ENCODE measurements at regions not wholly inside any gene's neighbourhood (a gene's known extent, or its start where the extent isn't known, plus 50 kb on each side); places are given as distances from the start of the nearest gene placed in this dataset.
"Not testable (repeated sequence)": the region's sequence is repeated elsewhere in the genome, so short reads cannot be mapped to it uniquely, and the experiment has no call there.

- no peak for DNase-seq
Measured at GRCh38 chr20:1845163-1845523, 50.1 kb upstream of the SIRPA start.

DNA sequence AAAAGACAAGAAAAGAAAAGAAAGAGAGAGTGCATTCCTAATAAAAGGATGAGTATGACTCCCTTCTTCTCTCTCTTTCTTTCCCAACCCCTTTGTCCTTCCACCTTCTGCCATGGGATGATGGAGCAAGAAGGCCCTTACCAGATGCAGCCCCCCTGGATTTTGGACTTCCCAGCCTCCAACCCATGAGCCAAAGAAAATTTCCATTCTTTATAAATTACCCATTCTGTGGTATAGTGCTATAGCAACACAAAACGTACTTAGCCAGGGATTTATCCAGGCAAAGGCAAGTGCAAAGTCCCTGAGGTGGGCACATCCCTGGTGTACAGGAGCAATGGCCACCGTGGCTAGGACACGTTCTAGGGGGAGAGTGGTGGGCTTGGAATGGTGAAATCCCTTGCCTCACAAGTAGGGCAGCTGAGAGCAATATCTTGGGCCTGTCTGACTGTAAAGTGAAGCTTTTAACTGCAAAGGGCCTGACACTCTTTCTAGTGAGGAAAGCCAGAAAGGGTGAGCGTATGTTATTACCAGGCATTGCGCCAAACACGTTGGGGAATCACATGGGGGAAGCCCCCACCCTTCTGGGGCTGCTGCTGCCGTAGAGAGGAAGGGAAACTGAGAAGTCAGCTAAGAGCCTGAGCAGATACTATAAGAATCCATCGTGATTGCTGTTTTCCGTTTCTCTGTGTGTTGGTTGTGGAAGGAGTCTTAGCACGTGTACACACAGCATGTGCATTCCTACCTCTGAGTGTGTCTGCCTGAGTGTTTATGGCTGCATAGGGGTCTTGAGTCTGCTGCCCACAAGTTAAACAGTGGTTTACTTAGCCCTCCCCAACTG is 50.7 kb upstream of the SIRPA start:
- DNase-seq: no peak

DNA sequence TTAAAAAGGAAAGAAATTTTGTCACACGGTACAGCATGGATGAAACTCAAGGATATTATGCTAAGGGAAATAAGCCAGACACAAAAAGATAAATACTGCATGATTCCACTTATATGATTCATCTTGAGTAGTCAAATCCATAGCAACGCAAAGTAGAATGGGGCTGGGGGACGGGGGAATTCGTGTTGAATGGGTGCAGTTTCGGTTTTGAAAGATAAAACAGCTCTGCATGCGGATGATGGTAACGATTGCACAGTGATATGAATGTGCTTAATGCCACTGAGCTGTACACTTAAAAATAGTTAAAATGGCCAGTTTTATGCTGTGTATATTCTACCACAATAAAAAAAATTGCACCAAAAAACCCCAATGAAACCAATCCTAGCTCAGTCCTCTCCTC is 52.9 kb upstream of the SIRPA start:
- no peak for DNase-seq

DNA sequence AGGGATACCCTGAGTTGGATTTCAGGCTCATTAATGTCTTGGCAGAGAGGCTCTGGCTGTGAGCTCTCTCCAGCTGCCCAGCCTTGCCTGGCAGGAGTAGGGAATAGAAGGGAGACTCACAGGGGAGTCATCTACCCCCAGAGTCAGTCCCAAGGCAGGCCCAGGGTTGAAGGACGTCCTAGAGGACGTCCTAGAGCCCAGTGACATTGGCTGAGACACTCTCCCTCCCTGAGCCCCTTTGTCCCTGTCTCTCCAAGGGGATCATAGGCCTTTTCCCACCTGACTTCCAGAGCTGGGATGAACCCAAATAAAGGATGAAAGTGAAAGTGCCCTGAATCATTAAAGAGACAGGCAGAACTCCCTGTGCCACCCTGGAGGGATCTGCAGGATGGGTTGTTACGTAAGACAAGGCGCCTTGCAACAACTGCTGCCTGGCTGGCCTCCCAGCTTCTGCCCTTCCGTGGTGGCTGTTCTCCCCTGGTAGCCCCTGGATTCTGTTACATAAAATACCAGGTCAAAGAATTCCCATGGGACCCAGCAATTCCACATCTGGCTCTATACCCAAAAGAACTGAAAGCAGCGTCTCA is 53.6 kb upstream of the SIRPA start:
- no peak for DNase-seq

- DNase-seq: no peak
Measured at GRCh38 chr20:1840817-1841553, 54.2 kb upstream of the SIRPA start.

DNA sequence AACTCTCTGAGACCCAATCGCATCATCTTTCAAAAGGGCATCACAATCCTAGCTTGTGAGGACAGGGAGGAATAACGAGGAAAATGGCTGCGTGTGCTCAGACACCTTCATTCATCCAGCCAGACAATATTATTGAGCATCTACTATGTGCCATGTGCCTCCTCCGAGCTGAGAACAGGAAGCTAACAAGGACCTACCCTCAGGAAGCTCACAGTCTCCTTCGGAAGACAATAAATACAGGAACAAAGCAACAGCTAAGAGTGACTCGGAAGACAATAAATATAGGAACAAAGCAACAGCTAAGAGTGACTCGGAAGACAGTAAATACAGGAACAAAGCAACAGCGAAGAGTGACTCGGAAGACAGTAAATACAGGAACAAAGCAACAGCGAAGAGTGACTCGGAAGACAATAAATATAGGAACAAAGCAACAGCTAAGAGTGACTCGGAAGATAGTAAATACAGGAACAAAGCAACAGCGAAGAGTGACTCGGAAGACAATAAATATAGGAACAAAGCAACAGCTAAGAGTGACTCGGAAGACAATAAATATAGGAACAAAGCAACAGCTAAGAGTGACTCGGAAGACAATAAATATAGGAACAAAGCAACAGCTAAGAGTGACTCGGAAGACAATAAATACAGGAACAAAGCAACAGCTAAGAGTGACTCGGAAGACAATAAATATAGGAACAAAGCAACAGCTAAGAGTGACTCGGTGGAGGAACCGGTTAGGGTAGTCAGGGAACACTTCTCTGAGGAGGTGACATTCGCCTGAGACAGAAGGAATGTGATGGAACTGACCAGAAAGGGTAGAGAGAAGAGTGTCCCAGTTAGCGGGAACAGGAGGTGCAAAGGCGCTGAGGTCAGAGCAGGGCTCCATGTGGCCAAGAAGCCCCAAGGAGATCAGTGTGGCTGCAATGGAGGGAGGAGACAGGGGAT is 55.6 kb upstream of the SIRPA start:
- not testable (repeated sequence) for DNase-seq

DNA sequence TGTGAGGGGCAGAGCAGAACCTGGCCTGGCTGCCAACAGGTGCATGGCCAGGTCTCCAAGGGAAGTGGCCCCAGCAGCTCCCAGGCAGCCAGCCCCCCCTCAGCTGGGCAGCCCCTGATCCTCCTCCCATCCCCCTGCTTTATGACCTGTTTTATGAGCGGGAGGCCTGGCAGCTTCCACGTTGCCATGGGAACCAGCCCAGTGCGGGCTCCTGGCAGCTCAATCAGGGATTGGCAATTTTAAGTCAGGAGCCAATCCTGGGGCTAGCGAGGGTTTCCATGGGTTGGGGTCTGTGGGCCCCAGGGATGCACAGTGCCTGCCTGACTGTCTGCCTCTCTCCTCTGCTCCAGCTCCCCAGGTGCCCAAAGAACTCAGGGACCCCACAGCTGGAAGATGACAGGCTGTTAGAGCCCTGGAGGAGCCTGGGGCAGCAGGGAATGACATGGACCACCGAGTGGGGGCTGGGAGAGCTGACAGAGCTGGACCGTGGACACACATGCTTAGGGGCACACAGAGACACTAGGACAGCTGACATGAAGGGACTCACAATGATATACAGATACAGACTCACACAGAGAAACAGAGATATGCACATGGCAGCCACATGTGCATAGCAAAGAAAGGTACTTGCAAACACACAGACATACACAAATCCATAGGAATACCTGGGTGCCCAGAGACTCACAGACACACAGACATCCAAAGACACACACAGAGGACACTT is 56.5 kb upstream of the SIRPA start:
- peak in 1 of 2 experiments; percentile 48 for DNase-seq

- no peak for DNase-seq
Measured at GRCh38 chr20:1835186-1836035, 59.8 kb upstream of the SIRPA start.

GRCh38 chr20:1833728-1834726 is 61.2 kb upstream of the SIRPA start:
- DNase-seq: peak; percentile 13 to 33

- DNase-seq: no peak
Measured at GRCh38 chr20:1833216-1833615, 62.0 kb upstream of the SIRPA start.

DNA sequence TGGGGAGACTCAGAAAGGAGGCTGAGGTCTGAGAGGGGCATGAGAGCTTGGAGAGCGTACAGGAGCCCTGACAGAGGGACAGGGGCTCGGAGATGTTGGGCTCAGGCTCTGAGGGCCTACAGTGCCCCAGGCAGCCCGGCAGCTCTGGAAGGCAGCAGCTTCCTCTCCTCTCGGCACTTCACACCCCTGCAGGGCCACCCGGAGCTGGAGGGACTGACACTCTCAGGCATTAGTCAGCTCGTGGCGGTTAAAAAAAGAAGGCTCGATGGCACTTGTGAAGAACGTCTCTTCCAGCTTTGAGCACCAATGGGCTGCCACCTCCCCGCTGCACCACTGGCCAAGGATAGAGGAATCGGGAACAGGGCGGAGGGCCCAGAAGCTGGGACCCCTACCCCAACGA is 62.6 kb upstream of the SIRPA start:
- no peak for DNase-seq

DNA sequence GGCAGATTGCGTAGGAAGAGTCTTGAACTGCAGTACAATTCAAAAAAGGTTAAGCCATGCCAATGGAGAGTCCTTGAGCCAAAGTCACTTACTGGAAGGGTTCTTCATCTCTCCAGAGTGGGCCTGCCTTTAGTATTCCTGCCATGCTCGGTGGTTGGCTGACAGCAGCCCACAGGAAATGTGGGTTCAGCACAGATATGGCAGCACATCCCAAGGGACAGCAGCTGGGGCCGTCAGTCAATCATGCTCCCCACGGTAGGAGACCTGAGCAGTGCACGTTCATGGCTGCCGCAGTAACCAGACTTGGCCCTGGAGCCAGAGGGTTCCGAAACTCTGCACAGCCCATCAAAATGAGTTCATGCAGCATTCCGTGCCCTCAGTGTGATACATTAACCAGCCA is 63.6 kb upstream of the SIRPA start:
- DNase-seq: no peak

- no peak for DNase-seq
Measured at GRCh38 chr20:1831096-1831495, 64.1 kb upstream of the SIRPA start.

GRCh38 chr20:1830240-1830639 is 65.0 kb upstream of the SIRPA start:
- no peak for DNase-seq

DNA sequence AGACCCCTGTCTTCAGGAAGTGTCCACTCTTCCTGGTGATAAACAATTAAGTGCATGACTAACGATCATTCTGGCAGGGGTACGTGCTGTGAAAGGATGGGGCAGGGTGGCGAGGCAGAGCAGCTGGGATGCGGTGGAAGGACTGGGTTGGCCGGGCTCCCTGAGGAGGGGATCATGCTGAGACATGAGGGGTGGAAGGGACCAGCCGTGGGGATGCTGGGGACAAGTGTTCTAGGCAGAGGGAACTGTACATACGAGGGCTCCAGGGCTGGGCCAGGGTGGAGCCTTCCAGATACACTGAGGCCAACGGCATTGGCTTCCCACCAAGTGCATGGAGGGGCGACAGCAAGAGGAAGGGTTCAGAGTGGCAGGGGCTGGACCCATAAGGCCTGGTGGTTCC is 65.7 kb upstream of the SIRPA start:
- no peak for DNase-seq

GRCh38 chr20:1828786-1829131 is 66.4 kb upstream of the SIRPA start:
- DNase-seq: no peak

DNA sequence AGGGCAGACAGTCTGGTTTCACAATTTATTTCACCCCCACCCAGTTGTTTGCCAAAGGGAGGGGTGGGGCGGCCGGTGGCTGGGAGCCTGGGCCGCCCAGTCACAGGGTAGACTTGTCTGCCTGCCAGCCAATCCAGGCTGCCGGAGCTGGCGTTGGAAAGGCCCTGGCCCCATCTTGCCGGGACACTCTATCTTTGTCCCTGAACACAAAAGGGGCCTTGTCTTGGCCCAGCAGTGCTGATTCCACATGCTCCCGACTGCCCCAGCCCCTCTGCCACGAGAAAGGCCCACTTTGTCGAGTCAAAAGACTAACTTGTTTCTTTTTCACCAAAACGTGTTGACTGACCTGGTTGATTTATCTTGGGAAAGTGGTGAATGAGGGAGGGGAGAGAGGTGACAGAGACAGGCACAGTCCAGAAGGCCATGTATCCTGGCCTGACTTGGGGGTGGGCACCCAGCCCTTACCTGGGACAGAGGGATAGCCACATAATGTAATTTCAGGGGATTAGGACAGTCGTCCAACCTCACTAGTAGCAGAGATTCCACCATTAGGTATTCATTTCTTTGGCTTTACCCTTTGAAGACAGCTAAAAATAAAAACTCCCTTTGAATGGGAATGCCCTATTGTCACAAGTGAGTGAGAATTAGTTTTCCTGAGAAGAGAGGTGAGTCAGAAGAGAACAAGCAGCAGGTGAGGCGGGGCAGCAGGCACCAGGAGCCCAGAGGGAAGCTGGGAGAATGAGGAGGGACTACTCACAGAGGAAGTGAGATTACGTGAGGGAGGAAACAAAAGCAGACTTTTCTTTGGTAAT is 67.0 kb upstream of the SIRPA start:
- no peak for DNase-seq

GRCh38 chr20:1827510-1827973 is 67.7 kb upstream of the SIRPA start:
- DNase-seq: no peak

GRCh38 chr20:1825938-1826445 is 69.2 kb upstream of the SIRPA start:
- no peak for DNase-seq
